Rectal smooth muscle tissue (tissue), 1 donor: ENCODE measurements at regions not wholly inside any gene's neighbourhood (a gene's known extent, or its start where the extent isn't known, plus 50 kb on each side); places are given as distances from the start of the nearest gene placed in this dataset.

Experiments
- H3K27ac ChIP-seq: one replicate; pipeline ENCODE4 v1.7.0; 2013; ENCODE audit warnings: low read depth, low read length, inconsistent platforms
- H3K27me3 ChIP-seq: one replicate; pipeline ENCODE4 v1.7.0; 2013; ENCODE audit warnings: low read length; ENCODE audit not compliant: control insufficient read depth, insufficient read depth
- H3K36me3 ChIP-seq: one replicate; pipeline ENCODE4 v1.7.0; 2013; ENCODE audit warnings: low read length; ENCODE audit not compliant: control insufficient read depth, insufficient read depth
- H3K4me1 ChIP-seq: one replicate; pipeline ENCODE4 v1.7.0; 2013; ENCODE audit warnings: low read length; ENCODE audit not compliant: control insufficient read depth, insufficient read depth
- H3K4me3 ChIP-seq: one replicate; pipeline ENCODE4 v1.7.0; 2013; ENCODE audit warnings: low read length
- H3K9ac ChIP-seq: one replicate; pipeline ENCODE4 v1.7.0; 2013; ENCODE audit warnings: low read length

DNA sequence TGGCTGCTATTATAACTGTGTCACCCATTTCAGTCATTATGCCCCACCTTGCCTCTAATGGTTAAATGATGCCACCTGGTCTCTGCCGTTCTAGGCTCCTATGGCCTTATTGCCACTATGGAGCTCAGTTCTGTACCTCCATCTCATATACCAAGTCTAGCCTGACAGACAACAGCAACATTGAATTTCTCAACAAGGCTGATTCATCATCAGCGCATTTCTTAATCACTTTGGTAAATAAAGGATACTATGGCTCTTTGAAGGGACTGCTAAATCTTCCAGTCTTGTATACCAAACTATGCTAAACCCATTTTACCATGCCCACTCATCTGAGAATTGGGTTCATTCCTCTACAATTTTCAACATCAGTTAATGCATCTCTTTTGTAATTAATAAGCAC, 784.5 kb upstream of the CELF4 start:
- no peaks in the 10 kb centered on the region for H3K36me3 ChIP-seq
- H3K4me1 ChIP-seq = no peaks in the 10 kb centered on the region
- H3K4me3 ChIP-seq = no peak overlapping the region
- H3K9ac ChIP-seq = no peak overlapping the region
- H3K27ac ChIP-seq = no peak overlapping the region
- H3K27me3 ChIP-seq = no peaks in the 10 kb centered on the region

DNA sequence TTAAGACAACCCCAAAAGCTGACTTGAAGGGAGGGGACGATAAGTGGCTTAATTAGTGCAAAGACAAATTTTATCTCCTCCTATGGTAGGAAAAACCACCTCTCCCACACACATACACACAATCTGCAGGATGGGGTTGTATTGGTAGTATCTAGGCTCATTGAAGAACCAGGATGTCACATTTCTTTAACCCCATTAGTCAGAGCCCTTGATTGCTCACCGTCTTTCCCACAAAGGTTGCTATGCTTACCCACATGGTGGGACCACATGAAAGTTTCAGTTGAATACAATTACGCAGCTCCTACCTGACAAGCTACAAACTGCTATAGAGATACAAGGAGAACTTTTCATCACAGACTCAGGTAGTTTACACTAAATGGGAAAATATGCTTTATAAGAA, 765.0 kb upstream of the CELF4 start:
- Histone ChIP-seq H3K27me3 (no peaks in the 10 kb centered on the region), H3K4me1 (no peaks in the 10 kb centered on the region), H3K27ac (no peak overlapping the region), H3K4me3 (no peak overlapping the region), H3K36me3 (no peaks in the 10 kb centered on the region), H3K9ac (no peak overlapping the region)

DNA sequence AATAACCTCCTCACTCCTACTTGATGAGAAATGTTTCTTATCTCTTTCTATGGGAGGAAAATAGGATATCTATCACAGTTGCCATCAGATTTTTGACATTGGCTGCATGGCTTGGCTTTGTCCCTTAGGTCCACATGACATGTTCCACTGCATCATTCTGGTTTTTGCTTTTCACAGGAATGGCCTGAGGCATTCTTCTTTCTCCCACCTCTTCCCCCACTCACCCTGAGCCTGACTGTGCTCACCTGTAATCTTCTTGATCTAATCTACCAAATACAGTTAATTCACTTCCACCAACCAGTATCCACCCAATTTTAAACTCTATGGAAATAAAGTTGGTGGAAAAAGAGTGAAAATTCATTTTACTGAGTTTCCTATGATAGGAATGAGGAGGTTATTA, 763.5 kb upstream of the CELF4 start:
- no peaks in the 10 kb centered on the region for H3K27me3 ChIP-seq
- no peak overlapping the region for H3K4me3 ChIP-seq

DNA sequence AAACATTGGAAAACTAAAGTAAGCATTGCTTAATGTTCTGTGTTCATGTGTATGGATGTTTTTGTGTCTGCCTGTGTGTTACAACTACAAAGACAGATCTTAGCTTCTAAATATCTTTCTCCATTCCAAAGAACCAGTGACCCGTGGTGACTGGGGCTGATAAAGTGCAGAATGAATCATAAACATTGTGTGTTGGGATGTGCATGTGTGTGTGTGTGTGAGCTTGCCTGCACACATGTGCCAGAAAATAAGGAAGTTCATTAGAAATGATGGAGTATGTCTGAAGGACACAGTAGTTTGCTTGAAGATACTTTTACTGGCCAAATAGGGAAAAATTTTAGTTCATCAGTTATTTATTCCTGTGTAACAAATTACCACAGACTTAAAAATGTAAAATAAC, 756.6 kb upstream of the CELF4 start:
- Histone ChIP-seq H3K4me1 (no peaks in the 10 kb centered on the region), H3K9ac (no peak overlapping the region), H3K36me3 (no peaks in the 10 kb centered on the region), H3K4me3 (no peak overlapping the region), H3K27me3 (no peaks in the 10 kb centered on the region), H3K27ac (no peak overlapping the region)

More for the DNA sequence above, 763.5 kb upstream of the CELF4 start:
- H3K36me3 ChIP-seq = no peaks in the 10 kb centered on the region
- no peak overlapping the region for H3K27ac ChIP-seq
- no peaks in the 10 kb centered on the region for H3K4me1 ChIP-seq
- H3K9ac ChIP-seq = no peak overlapping the region

DNA sequence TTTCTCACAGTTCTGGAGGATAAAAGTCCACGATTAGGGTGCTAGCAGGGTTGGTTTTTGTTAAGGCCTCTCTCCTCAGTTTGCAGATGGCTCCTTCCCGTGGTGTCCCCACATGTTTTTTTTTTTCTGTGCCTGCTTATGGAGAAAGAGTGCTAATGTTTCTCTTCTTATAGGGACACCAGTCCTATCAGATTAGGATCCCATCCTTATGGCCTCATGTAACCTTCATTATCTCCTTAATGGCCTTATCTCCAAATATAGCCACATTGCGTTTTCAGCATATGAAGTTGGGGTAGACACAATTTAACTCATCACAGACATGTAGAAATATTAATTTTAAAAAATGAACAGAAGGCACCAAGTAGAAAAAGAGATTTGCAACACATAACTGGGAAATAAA, 755.7 kb upstream of the CELF4 start:
- no peaks in the 10 kb centered on the region for H3K27me3 ChIP-seq
- no peak overlapping the region for H3K27ac ChIP-seq
- H3K4me1 ChIP-seq = no peaks in the 10 kb centered on the region
- no peak overlapping the region for H3K9ac ChIP-seq
- H3K36me3 ChIP-seq = no peaks in the 10 kb centered on the region
- no peak overlapping the region for H3K4me3 ChIP-seq

DNA sequence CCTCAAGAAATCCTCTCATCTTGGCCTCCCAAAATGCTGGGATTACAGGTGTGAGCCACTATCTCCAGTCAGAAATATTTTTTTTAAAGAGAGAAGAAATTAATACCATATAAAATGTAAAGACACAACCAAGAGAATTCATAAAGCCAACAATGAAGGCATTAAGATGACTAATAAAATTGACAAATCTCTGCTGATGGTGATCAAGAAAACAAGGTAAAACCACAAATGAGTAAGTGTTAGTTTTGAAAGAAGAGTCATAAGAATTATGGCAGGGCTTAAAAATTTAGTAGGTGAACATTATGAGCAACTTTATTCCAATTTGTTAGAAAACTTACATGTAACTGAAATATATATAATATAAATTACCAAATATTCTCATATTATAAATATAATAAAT, 752.8 kb upstream of the CELF4 start:
- H3K4me3 ChIP-seq = no peak overlapping the region

DNA sequence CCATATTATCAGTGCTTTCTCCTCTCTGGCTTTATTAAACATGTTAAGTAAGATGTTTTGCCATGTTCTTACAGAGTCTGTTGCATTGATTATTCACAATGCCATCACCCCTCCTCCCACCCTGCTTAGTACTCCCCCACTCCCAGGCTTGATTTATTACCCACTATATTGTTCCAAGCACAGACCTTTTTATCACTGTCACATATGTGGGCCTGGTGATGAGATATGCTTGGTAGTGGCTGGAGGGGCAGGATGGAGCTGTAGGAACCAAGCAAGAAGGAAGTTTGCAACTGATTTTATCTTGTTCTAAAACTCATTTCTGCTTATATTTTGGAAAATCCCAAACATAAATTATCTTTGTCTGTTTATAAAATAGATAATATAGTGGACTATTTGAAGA, 748.2 kb upstream of the CELF4 start:
- H3K27ac ChIP-seq = no peak overlapping the region
- no peaks in the 10 kb centered on the region for H3K27me3 ChIP-seq
- no peak overlapping the region for H3K9ac ChIP-seq
- no peaks in the 10 kb centered on the region for H3K36me3 ChIP-seq
- H3K4me1 ChIP-seq = no peaks in the 10 kb centered on the region
- H3K4me3 ChIP-seq = no peak overlapping the region

More for the DNA sequence above, 752.8 kb upstream of the CELF4 start:
- Histone ChIP-seq H3K4me1 (no peaks in the 10 kb centered on the region), H3K36me3 (no peaks in the 10 kb centered on the region), H3K27me3 (no peaks in the 10 kb centered on the region), H3K9ac (no peak overlapping the region), H3K27ac (no peak overlapping the region)

DNA sequence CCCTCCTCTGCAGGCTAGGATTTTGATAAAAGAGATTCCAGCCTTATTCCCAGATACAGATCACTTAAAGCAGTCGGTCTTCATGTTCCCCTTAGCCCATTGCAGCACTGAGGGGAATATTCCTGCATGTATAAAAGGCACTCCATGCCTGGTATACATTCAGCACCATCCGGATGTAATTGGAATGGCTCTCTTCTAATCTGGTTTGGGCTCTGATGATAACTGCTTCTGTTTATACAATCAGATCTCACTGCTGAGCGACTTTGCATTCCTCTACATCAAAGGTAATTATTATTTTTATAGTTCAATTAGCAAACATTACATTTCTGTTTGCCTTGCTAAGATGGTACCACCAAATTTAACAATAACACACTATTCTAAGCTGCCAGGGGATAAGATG, 746.9 kb upstream of the CELF4 start:
- no peaks in the 10 kb centered on the region for H3K36me3 ChIP-seq
- no peak overlapping the region for H3K27ac ChIP-seq
- no peak overlapping the region for H3K4me3 ChIP-seq
- no peaks in the 10 kb centered on the region for H3K27me3 ChIP-seq
- no peak overlapping the region for H3K9ac ChIP-seq
- no peaks in the 10 kb centered on the region for H3K4me1 ChIP-seq

DNA sequence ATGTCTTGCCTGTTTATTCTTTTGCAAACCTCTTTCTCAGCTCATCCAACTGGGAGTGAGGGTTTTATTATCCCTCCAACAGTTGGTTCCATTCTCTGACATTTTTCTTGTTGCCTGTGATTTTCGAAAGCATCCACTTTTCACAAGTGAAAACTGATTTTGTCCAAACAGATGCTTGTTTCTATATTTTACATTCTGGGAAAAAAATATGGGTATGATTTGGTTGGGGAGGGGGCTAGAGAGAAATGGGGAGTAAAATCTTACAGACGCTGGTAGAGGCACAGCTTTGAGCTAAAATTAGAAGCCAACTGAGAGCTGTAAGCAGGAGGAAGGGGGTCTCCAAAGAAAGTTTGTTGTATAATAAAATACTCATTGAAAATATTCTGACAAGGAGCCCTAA, 745.3 kb upstream of the CELF4 start:
- H3K36me3 ChIP-seq = no peaks in the 10 kb centered on the region
- H3K27me3 ChIP-seq = no peaks in the 10 kb centered on the region
- no peak overlapping the region for H3K4me3 ChIP-seq
- no peak overlapping the region for H3K27ac ChIP-seq
- H3K4me1 ChIP-seq = no peaks in the 10 kb centered on the region
- H3K9ac ChIP-seq = no peak overlapping the region

DNA sequence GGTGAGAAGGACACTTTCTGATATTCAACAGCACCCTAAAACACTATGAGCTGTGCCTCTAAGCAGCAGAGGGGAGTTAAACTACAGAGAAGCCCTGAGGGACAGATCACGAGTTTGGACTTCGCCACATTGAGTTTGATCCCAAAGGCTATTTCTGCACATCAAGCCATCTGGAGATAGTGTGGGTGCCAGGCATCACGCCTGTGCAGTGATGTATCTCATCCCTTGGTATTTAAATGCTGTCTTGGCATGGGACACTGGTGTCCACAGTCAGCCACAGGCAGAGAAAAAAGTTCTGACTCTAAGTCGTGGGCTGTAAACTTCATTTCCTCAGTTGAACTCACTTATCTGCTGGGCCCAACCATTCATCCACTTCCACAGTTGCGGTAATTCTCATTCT, 742.3 kb upstream of the CELF4 start:
- Histone ChIP-seq H3K9ac (no peak overlapping the region), H3K4me1 (no peaks in the 10 kb centered on the region), H3K27ac (no peak overlapping the region), H3K27me3 (no peaks in the 10 kb centered on the region), H3K4me3 (no peak overlapping the region), H3K36me3 (no peaks in the 10 kb centered on the region)

DNA sequence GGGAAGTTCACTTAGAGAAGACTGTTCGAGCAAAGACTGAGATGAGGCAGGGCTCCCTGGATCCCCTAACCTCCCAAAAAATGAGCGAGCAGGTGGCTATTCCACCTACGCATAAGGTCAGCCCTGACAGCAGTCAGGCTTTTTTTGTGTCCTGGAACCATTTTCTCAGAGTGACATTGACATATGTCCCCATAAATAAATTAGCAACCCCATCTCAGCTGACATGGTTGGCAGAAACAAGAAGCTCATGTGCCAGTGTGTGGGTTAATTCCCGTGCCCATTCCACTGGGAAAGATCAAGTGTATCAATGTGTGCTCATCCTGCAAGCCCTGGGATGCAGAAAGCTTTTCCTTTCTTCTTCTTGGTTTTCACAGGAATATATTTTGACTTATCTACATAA, 740.4 kb upstream of the CELF4 start:
- H3K27ac ChIP-seq = no peak overlapping the region
- H3K36me3 ChIP-seq = no peaks in the 10 kb centered on the region
- H3K27me3 ChIP-seq = no peaks in the 10 kb centered on the region
- H3K4me3 ChIP-seq = no peak overlapping the region
- H3K9ac ChIP-seq = no peak overlapping the region
- no peaks in the 10 kb centered on the region for H3K4me1 ChIP-seq

DNA sequence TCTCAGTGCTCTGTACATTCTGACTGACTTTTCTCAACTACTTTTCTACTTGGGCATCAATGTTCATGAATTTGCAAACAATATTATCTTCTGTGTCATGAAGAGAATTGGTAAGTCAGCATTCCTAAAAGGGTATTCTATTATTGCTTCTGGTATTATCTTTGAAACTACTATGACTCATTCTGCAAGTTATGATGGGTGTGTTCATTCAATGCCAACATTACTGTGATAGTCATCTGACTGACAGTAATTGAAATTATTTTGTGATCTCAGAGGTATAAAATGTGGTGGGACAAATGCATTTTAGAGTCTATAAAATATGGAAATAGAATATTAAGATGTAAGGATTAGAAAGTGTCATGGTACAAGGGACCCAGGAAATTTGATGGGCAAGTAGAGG, 736.0 kb upstream of the CELF4 start:
- Histone ChIP-seq H3K27me3 (no peaks in the 10 kb centered on the region), H3K4me1 (no peaks in the 10 kb centered on the region), H3K36me3 (no peaks in the 10 kb centered on the region), H3K9ac (no peak overlapping the region), H3K27ac (no peak overlapping the region), H3K4me3 (no peak overlapping the region)

DNA sequence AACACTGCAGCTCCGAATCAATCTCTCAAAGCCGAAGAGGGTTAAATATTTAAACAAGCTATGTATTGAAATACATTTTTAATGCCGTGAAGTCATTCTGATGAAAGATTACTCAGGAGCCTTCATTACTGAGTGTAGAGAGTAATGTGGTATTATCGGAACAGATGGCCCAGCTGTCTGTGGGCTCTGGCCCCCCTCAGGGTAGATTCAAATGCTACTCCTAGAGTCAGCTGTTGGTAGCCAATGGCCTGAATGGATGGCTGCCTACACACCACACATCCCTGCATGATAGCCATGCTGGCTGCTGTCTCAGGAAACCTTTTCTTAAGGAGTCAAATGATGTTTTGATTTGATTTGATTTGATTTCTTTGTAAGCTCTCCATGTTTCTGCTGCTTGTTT, 732.3 kb upstream of the CELF4 start:
- Histone ChIP-seq H3K4me3 (no peak overlapping the region), H3K36me3 (no peaks in the 10 kb centered on the region), H3K9ac (no peak overlapping the region), H3K27ac (no peak overlapping the region), H3K27me3 (no peaks in the 10 kb centered on the region), H3K4me1 (no peaks in the 10 kb centered on the region)

DNA sequence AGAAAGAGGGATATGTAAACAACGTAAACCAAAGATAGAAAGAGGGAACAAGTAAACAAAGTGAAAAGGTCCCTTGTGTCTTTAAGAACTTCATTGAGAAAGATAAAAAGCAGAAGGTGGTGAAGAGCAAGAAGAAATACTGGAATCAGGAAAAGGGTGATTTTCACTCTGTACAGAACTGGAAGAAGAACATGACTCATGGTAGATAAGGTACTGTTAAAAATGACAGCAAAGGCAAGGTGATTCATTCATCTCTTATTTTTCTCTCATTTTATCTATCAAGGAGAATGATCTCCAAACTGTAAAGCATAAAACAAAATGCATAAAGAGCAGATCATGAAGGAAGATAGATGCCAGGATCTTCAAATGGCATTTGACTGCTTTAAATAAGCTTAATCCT, 724.6 kb upstream of the CELF4 start:
- Histone ChIP-seq H3K36me3 (no peaks in the 10 kb centered on the region), H3K27me3 (no peaks in the 10 kb centered on the region), H3K27ac (no peak overlapping the region), H3K9ac (no peak overlapping the region), H3K4me1 (no peaks in the 10 kb centered on the region), H3K4me3 (no peak overlapping the region)
